Caco-2 (cell line): ENCODE measurements at regions not wholly inside any gene's neighbourhood (a gene's known extent, or its start where the extent isn't known, plus 50 kb on each side); places are given as distances from the start of the nearest gene placed in this dataset.

Experiments used
- BruUV-seq: library from RNA; stranded (reverse); fragments of 400-500 nt; replicated peaks from 2 replicates; lab custom pipeline; 2021; lab: Mats Ljungman, UMichigan
- CTCF ChIA-PET: fragments of 300-600 bp; sonication (Branson Sonifier 250); formaldehyde crosslinking; loops from one replicate; lab custom pipeline; 2022; ENCODE audit warnings: antibody characterized with exemption; lab: Charles Lee
- POLR2A ChIA-PET: fragments of 300-600 bp; sonication (Branson Sonifier 250); formaldehyde crosslinking; loops from one replicate; lab custom pipeline; 2022; ENCODE audit warnings: antibody characterized with exemption; lab: Charles Lee
- DNase-seq, 2 experiments: peaks; one replicate each; pipeline versions ENCODE4 v3.0.0 to v3.0.0-alpha.2; 2020 to 2022
- H3K27me3 ChIP-seq: replicated peaks from 2 replicates; pipeline ENCODE4 v1.6.0; 2011; ENCODE audit warnings: low read length; ENCODE audit not compliant: control insufficient read depth, insufficient read depth
- H3K36me3 ChIP-seq: 2 replicates; pipeline ENCODE4 v1.5.1; 2011; ENCODE audit warnings: low read length; ENCODE audit not compliant: control insufficient read depth, insufficient read depth
- H3K4me1 ChIP-seq: fragments of 250-450 bp; sonication (Bioruptor Pico); 2 replicates; pipeline ENCODE4 v1.5.1; 2020; ENCODE audit warnings: mild to moderate bottlenecking
- H3K4me3 ChIP-seq: 2 replicates; pipeline ENCODE4 v1.5.1; 2011; ENCODE audit warnings: low read depth, mild to moderate bottlenecking, control low read depth, low read length
- H3K9me3 ChIP-seq: fragments of 250-450 bp; sonication (Bioruptor Pico); 2 replicates; pipeline ENCODE4 v1.5.1; 2020; ENCODE audit warnings: mild to moderate bottlenecking, moderate library complexity
- H3K27ac Mint-ChIP-seq: one replicate; pipeline ENCODE4 v1.8.0; 2022; ENCODE audit warnings: mixed read lengths; ENCODE audit not compliant: unreplicated experiment
- H3K27me3 Mint-ChIP-seq: one replicate; pipeline ENCODE4 v1.8.0; 2022; ENCODE audit warnings: mixed read lengths; ENCODE audit not compliant: insufficient read depth, unreplicated experiment
- H3K36me3 Mint-ChIP-seq: one replicate; pipeline ENCODE4 v1.8.0; 2022; ENCODE audit warnings: mild to moderate bottlenecking, mixed read lengths; ENCODE audit not compliant: insufficient read depth, unreplicated experiment
- H3K4me1 Mint-ChIP-seq: one replicate; pipeline ENCODE4 v1.8.0; 2022; ENCODE audit warnings: low read depth, mixed read lengths; ENCODE audit not compliant: unreplicated experiment
- H3K4me3 Mint-ChIP-seq: one replicate; pipeline ENCODE4 v1.8.0; 2022; ENCODE audit warnings: mild to moderate bottlenecking, moderate library complexity, mixed read lengths; ENCODE audit not compliant: unreplicated experiment
- H3K9me3 Mint-ChIP-seq: one replicate; pipeline ENCODE4 v1.8.0; 2022; ENCODE audit warnings: mixed read lengths; ENCODE audit not compliant: unreplicated experiment
- intact Hi-C: fragments of 100-400 bp; cut with micrococcal nuclease; formaldehyde crosslinking; loops from one replicate; pipeline ENCODE4 v1.10.0; 2022; ENCODE audit not compliant: unreplicated experiment
- TF ChIP-seq, protein P1 (sequence below), 2 experiments: fragments of 200-600 bp in 1 of 2; IDR thresholded peaks; 1 replicate in 1 of 2; 2 replicates in 1 of 2; pipeline versions ENCODE4 v1.5.1 to v1.8.0; 2011 to 2022; ENCODE audit warnings: antibody characterized with exemption in 1 of 2, control low read depth in 1 of 2, inconsistent platforms in 1 of 2, low read depth in 1 of 2, low read length in 1 of 2, mild to moderate bottlenecking in 1 of 2, moderate library complexity in 1 of 2; ENCODE audit not compliant: insufficient read depth in 1 of 2, severe bottlenecking in 1 of 2, unreplicated experiment in 1 of 2

DNA sequence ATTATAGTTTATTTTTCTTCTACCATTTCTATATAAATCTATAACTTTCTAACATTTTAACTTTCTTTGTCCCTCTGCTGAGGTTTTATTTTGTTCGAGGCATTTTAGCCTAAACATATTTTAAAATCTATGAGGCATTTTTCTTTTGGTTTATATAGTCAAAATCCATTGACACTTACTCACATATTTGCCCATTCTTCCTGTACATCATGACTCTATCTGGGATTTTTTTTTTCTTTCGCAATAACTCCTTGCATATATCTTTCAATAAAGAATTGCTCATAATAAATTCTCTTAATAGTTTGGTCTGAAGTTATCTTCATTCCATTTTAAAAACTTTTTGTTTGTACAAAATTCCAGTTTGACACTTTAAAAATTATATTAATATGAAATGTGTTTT, 632.3 kb downstream of the TLE4 start:
- Mint-ChIP-seq H3K27ac (no peak overlapping the region), H3K36me3 (no peaks in the 10 kb centered on the region), H3K4me3 (no peak overlapping the region), H3K9me3 (no peaks in the 10 kb centered on the region), H3K27me3 (no peaks in the 10 kb centered on the region), H3K4me1 (no peaks in the 10 kb centered on the region)
- Histone ChIP-seq H3K27me3 (no peaks in the 10 kb centered on the region), H3K4me3 (no peak overlapping the region), H3K9me3 (no peaks in the 10 kb centered on the region), H3K36me3 (no peaks in the 10 kb centered on the region), H3K4me1 (no peaks in the 10 kb centered on the region)
- intact Hi-C loops: no loop called here
- TF ChIP-seq, protein P1, sequence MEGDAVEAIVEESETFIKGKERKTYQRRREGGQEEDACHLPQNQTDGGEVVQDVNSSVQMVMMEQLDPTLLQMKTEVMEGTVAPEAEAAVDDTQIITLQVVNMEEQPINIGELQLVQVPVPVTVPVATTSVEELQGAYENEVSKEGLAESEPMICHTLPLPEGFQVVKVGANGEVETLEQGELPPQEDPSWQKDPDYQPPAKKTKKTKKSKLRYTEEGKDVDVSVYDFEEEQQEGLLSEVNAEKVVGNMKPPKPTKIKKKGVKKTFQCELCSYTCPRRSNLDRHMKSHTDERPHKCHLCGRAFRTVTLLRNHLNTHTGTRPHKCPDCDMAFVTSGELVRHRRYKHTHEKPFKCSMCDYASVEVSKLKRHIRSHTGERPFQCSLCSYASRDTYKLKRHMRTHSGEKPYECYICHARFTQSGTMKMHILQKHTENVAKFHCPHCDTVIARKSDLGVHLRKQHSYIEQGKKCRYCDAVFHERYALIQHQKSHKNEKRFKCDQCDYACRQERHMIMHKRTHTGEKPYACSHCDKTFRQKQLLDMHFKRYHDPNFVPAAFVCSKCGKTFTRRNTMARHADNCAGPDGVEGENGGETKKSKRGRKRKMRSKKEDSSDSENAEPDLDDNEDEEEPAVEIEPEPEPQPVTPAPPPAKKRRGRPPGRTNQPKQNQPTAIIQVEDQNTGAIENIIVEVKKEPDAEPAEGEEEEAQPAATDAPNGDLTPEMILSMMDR (IDR thresholded peaks at IDR 0.05; ENCODE audit: insufficient read depth in 1 of 2, low read depth in 1 of 2, low read length in 1 of 2, severe bottlenecking in 1 of 2, unreplicated experiment in 1 of 2): no peak
- POLR2A ChIA-PET: no interaction called here
- no TSS peak for BruUV-seq
- DNase-seq: no peak
- CTCF ChIA-PET: no interaction called here

DNA sequence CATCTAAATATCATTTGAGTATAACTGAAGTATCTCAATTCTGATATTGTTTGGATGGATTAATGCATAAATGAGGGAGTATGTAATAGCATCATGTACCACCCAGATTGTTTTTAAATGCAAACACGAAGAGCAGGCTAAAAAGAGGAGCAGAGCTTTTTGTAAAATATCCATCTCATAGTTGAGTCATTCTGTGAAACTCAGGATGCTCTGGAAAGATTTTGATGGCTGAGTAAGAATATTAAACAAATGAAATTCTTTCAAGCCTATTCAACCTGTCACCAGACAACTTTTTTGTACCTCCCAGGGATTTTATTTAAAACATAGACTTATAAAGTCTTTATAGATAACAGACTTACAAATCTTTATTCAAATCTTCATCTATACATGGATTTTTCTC, 625.9 kb downstream of the TLE4 start:
- no peaks in the 10 kb centered on the region for H3K4me1 Mint-ChIP-seq
- H3K36me3 Mint-ChIP-seq: no peaks in the 10 kb centered on the region

DNA sequence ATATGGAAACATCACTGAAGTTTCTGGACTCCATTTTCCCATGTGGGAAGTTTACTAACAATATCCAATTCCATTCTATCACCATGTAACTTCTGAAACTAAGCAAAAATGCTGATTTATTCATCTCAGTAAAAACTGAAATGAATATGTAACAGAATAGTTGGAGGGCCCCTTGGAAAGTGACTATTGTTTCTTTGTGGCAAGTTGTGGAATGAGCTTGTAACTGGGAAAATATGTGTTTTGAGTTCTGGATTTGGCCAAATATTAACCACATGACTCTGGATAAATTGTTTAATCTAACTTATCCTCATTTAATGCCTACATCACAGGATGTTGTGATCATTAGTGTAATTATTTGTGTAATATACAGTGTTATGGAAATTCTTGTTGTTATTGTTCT, 619.3 kb downstream of the TLE4 start:
- H3K9me3 ChIP-seq: no peaks in the 10 kb centered on the region
- Mint-ChIP-seq H3K9me3 (no peaks in the 10 kb centered on the region), H3K36me3 (no peaks in the 10 kb centered on the region), H3K27ac (no peak overlapping the region), H3K4me3 (no peak overlapping the region), H3K4me1 (no peaks in the 10 kb centered on the region), H3K27me3 (no peaks in the 10 kb centered on the region)
- no peaks in the 10 kb centered on the region for H3K4me1 ChIP-seq
- ChIA-PET POLR2A (no interaction called here), CTCF (no interaction called here)
- no peaks in the 10 kb centered on the region for H3K36me3 ChIP-seq
- intact Hi-C loops: no loop called here
- no TSS peak for BruUV-seq
- TF ChIP-seq, protein P1 (IDR thresholded peaks at IDR 0.05; ENCODE audit: insufficient read depth in 1 of 2, low read depth in 1 of 2, low read length in 1 of 2, severe bottlenecking in 1 of 2, unreplicated experiment in 1 of 2): no peak
- no peak overlapping the region for H3K4me3 ChIP-seq
- no peaks in the 10 kb centered on the region for H3K27me3 ChIP-seq
- no peak for DNase-seq

More for the DNA sequence above, 625.9 kb downstream of the TLE4 start:
- no peaks in the 10 kb centered on the region for H3K27me3 ChIP-seq
- intact Hi-C loops: no loop called here
- Mint-ChIP-seq H3K4me3 (no peak overlapping the region), H3K27ac (no peak overlapping the region), H3K9me3 (no peaks in the 10 kb centered on the region), H3K27me3 (no peaks in the 10 kb centered on the region)
- H3K4me3 ChIP-seq: no peak overlapping the region
- DNase-seq: no peak
- CTCF ChIA-PET: no interaction called here
- POLR2A ChIA-PET: no interaction called here
- H3K4me1 ChIP-seq: no peaks in the 10 kb centered on the region
- no peaks in the 10 kb centered on the region for H3K36me3 ChIP-seq
- H3K9me3 ChIP-seq: no peaks in the 10 kb centered on the region
- no TSS peak for BruUV-seq
- TF ChIP-seq, protein P1 (IDR thresholded peaks at IDR 0.05; ENCODE audit: insufficient read depth in 1 of 2, low read depth in 1 of 2, low read length in 1 of 2, severe bottlenecking in 1 of 2, unreplicated experiment in 1 of 2): no peak
